Esophagus muscularis mucosa (tissue), 4 donors: ENCODE measurements at regions not wholly inside any gene's neighbourhood (a gene's known extent, or its start where the extent isn't known, plus 50 kb on each side); places are given as distances from the start of the nearest gene placed in this dataset.

Experiments
- DNase-seq: peaks from one replicate; pipeline ENCODE4 v3.0.0-alpha.2; 2017; ENCODE audit errors: extremely low spot score
- H3K27ac ChIP-seq, 4 donors: fragments of 200-600 bp; sonication (generic); replicated peaks in 1 of 4; 1 replicate in 3 of 4; 2 replicates in 1 of 4; pipeline ENCODE4 v1.5.1; 2016 to 2019; ENCODE audit warnings: mild to moderate bottlenecking in 1 of 4
- H3K27me3 ChIP-seq, 4 donors: fragments of 200-600 bp; sonication (generic); one replicate each; pipeline versions ENCODE4 v1.5.1 to v1.6.0; 2016 to 2019
- H3K36me3 ChIP-seq, 4 donors: fragments of 200-600 bp; sonication (generic); one replicate each; pipeline ENCODE4 v1.5.1; 2016 to 2019
- H3K4me1 ChIP-seq, 4 donors: fragments of 200-600 bp; sonication (generic); one replicate each; pipeline ENCODE4 v1.5.1; 2016 to 2019
- H3K4me3 ChIP-seq, 4 donors: fragments of 200-600 bp; sonication (generic); 1 replicate in 2 of 4; 2 replicates in 2 of 4; pipeline ENCODE4 v1.5.1; 2016 to 2019; ENCODE audit warnings: mild to moderate bottlenecking in 4 of 4, moderate library complexity in 1 of 4
- H3K9me3 ChIP-seq, 4 donors: fragments of 200-600 bp; sonication (generic); 1 replicate in 3 of 4; 2 replicates in 1 of 4; pipeline ENCODE4 v1.5.1; 2016 to 2019
- CTCF ChIP-seq, 3 experiments: fragments of 200-600 bp in 2 of 3; fragments of 450-650 bp in 1 of 3; sonication (generic) in 2 of 3; IDR thresholded peaks; one replicate each; pipeline ENCODE4 v1.5.1; 2017 to 2019; ENCODE audit warnings: antibody characterized with exemption in 3 of 3, mild to moderate bottlenecking in 2 of 3, moderate library complexity in 1 of 3
- EP300 ChIP-seq: sonication (generic); formaldehyde crosslinking; IDR thresholded peaks from one replicate; pipeline ENCODE4 v1.6.1; 2017; ENCODE audit warnings: antibody characterized with exemption
- POLR2A ChIP-seq: fragments of 450-650 bp; IDR thresholded peaks from one replicate; pipeline ENCODE4 v1.6.1; 2017; ENCODE audit warnings: antibody characterized with exemption, moderate library complexity, mild to moderate bottlenecking, low read depth
- POLR2AphosphoS5 ChIP-seq, 2 donors: sonication (generic); formaldehyde crosslinking; IDR thresholded peaks; one replicate each; pipeline ENCODE4 v1.6.1; 2017; ENCODE audit warnings: antibody characterized with exemption in 2 of 2
- WGBS: methylation state at CpG from one replicate; pipeline ENCODE4 v1.1.5; 2018; 5-methylcytosine and 5-hydroxymethylcytosine counted together
- intact Hi-C: fragments of 100-400 bp; cut with DNase I; formaldehyde crosslinking; loops from one replicate; pipeline ENCODE4 v1.15.1; 2023

DNA sequence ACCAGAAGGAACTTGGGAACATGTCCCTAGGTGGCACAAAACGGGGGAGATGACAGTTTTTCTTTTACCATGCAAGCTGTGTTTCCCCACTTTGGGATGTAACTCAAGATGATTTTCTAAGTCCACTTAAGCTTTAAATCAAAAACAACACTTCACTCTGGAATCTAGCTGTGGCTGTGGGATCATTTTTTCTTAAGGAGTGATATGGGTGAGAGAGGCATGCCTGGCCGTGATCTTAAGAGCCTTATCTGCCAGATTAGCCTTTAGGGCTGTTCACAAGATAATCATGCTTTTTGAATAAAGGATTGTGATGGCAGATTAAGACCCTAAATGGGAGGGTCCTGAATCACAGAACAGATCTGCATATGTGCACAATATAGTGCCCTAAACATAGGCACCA is 384.8 kb upstream of the SEMA6D start:
- H3K9me3 ChIP-seq, result peaks cover 0 to 5% (median 0%) of the 10 kb centered on the region in 4 donors
- no peak for TF ChIP-seq POLR2A
- TF ChIP-seq EP300, result no peak
- TF ChIP-seq CTCF (IDR thresholded peaks at IDR 0.05), result no peak
- no peak for TF ChIP-seq POLR2AphosphoS5 (IDR thresholded peaks at IDR 0.05)
- no peaks in the 10 kb centered on the region for H3K4me1 ChIP-seq
- DNase-seq, result no peak
- intact Hi-C loops, result no loop called here
- H3K27me3 ChIP-seq, result no peaks in the 10 kb centered on the region
- 61% methylated on average over 2 of the region's 2 CpGs for WGBS
- H3K27ac ChIP-seq, result no peak overlapping the region
- no peaks in the 10 kb centered on the region for H3K36me3 ChIP-seq
- H3K4me3 ChIP-seq, result no peak overlapping the region

GRCh38 chr15:47333734-47334133 is 383.6 kb upstream of the SEMA6D start:
- Histone ChIP-seq H3K4me3 (no peak overlapping the region), H3K36me3 (no peaks in the 10 kb centered on the region), H3K27ac (no peak overlapping the region), H3K9me3 (peaks cover 0 to 5% (median 0%) of the 10 kb centered on the region in 4 donors), H3K27me3 (no peaks in the 10 kb centered on the region), H3K4me1 (no peaks in the 10 kb centered on the region)
- no peak for DNase-seq
- 92% methylated on average over 5 of the region's 5 CpGs for WGBS
- no peak for TF ChIP-seq CTCF (IDR thresholded peaks at IDR 0.05)
- TF ChIP-seq POLR2A, result no peak
- TF ChIP-seq POLR2AphosphoS5 (IDR thresholded peaks at IDR 0.05), result no peak
- no peak for TF ChIP-seq EP300
- intact Hi-C loops, result no loop called here

DNA sequence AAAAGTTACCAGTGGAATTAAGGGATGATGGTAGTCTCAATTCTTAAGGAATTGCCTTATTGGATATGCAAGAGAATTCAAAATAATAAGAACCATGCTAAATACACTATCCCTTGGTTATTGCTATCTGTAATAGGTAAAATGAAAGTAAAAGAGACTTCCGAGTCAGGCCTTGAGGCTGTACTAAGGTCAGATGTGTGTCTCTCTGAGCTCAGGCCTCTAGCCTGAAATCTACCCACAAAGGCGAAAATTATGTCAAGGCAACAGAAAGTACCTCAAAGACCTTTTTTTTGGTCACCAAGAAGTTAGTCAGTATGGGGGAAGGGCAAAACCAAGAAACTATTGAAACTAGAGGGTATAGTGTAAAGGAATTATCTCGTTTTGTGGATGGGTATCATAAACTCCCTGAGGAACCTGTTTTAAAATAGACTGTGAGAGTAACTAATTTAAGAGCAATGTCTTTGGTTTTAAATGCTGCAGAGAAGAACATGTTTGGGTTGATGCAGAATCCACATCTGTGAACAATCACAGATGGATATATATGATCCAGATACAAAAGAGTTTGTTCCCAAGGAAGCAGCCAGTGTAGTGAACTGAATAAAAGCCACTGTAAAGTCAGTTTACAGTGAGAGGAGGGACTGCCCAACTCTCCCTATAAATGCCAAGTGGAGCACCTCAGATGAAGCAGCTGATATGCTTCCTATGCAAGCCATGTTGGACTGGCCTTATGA is 382.3 kb upstream of the SEMA6D start:
- Histone ChIP-seq H3K27ac (no peak overlapping the region), H3K36me3 (no peaks in the 10 kb centered on the region), H3K9me3 (peaks cover 0 to 5% (median 0%) of the 10 kb centered on the region in 4 donors), H3K4me3 (no peak overlapping the region), H3K27me3 (no peaks in the 10 kb centered on the region), H3K4me1 (peaks cover 0 to 6% (median 3%) of the 10 kb centered on the region in 4 donors)
- intact Hi-C loops, result no loop called here
- TF ChIP-seq EP300 (no peak), POLR2AphosphoS5 (IDR thresholded peaks at IDR 0.05) (no peak), POLR2A (no peak), CTCF (IDR thresholded peaks at IDR 0.05) (no peak)
- no peak for DNase-seq
- WGBS, result 87% methylated on average over 3 of the region's 3 CpGs

- H3K36me3 ChIP-seq, result no peaks in the 10 kb centered on the region
- peaks cover 0 to 12% (median 10%) of the 10 kb centered on the region in 4 donors for H3K4me1 ChIP-seq
- H3K27ac ChIP-seq, result no peak overlapping the region
- H3K9me3 ChIP-seq, result peaks cover 0 to 5% (median 0%) of the 10 kb centered on the region in 4 donors
- WGBS, result 97% methylated on average over 2 of the region's 2 CpGs
- no peaks in the 10 kb centered on the region for H3K27me3 ChIP-seq
- no peak overlapping the region for H3K4me3 ChIP-seq
- DNase-seq, result no peak
- TF ChIP-seq POLR2AphosphoS5 (IDR thresholded peaks at IDR 0.05) (no peak), CTCF (IDR thresholded peaks at IDR 0.05) (no peak), EP300 (no peak), POLR2A (no peak)
- intact Hi-C loops, result no loop called here
Observed at GRCh38 chr15:47337106-47337505, 380.2 kb upstream of the SEMA6D start.

DNA sequence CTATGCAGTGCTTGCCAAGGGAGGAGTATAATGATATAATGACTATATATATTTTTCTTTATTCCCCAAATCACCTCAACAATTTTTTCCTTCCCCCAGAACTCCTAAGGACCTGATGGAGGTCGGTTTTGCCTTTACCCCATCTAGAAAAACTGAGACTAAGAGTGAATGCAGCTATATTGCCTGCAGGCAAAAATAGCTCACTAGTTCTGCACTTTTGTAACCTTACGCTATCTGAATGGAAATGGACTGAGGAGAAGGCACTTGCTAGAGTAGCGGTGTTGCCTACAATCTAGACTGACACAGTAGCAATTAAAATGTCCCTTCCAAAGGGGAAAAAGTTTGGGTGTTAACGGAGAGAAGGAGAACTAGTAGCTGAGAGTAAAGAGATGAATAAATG is 379.5 kb upstream of the SEMA6D start:
- WGBS, result 93% methylated on average over 4 of the region's 4 CpGs
- intact Hi-C loops, result no loop called here
- no peaks in the 10 kb centered on the region for H3K36me3 ChIP-seq

More for the DNA sequence above, 379.5 kb upstream of the SEMA6D start:
- no peak overlapping the region for H3K27ac ChIP-seq
- peaks cover 0 to 5% (median 0%) of the 10 kb centered on the region in 4 donors for H3K9me3 ChIP-seq
- no peak for DNase-seq
- TF ChIP-seq EP300, result no peak
- TF ChIP-seq POLR2A, result no peak
- no peak for TF ChIP-seq CTCF (IDR thresholded peaks at IDR 0.05)
- no peak for TF ChIP-seq POLR2AphosphoS5 (IDR thresholded peaks at IDR 0.05)
- H3K4me1 ChIP-seq, result peaks cover 0 to 12% (median 10%) of the 10 kb centered on the region in 4 donors
- no peaks in the 10 kb centered on the region for H3K27me3 ChIP-seq
- no peak overlapping the region for H3K4me3 ChIP-seq
